Neural cell (in vitro differentiated cells): ENCODE measurements at regions not wholly inside any gene's neighbourhood (a gene's known extent, or its start where the extent isn't known, plus 50 kb on each side); places are given as distances from the start of the nearest gene placed in this dataset.

Experiments used
- H2AFZ ChIP-seq: fragments of 200-600, 300-800 bp; sonication (generic), shearing (Covaris generic); 2 replicates; pipeline ENCODE4 v1.6.0; 2014; ENCODE audit warnings: low read depth, mild to moderate bottlenecking, antibody characterized with exemption, low read length, moderate library complexity
- H3F3A ChIP-seq: fragments of 200-600 bp; shearing (Covaris generic); 2 replicates; pipeline ENCODE4 v1.6.1; 2016; ENCODE audit warnings: mild to moderate bottlenecking, moderate library complexity, mixed read lengths, antibody characterized with exemption, low read length; ENCODE audit not compliant: insufficient read depth, poor library complexity, severe bottlenecking
- H3K27ac ChIP-seq: fragments of 200-600, 300-800 bp; sonication (generic), shearing (Covaris generic); 2 replicates; pipeline ENCODE4 v1.5.1; 2014; ENCODE audit warnings: mild to moderate bottlenecking, low read length, moderate library complexity
- H3K27me3 ChIP-seq: fragments of 300-800, 200-600 bp; sonication (generic), shearing (Covaris generic); 2 replicates; pipeline ENCODE4 v1.6.0; 2014; ENCODE audit warnings: mild to moderate bottlenecking, low read depth, low read length, moderate library complexity; ENCODE audit not compliant: insufficient read depth
- H3K36me3 ChIP-seq: fragments of 300-800, 200-600 bp; sonication (generic), shearing (Covaris generic); 2 replicates; pipeline ENCODE4 v1.5.1; 2014; ENCODE audit warnings: mild to moderate bottlenecking, antibody characterized with exemption, low read length, moderate library complexity; ENCODE audit not compliant: insufficient read depth
- H3K4me2 ChIP-seq: fragments of 300-800, 200-600 bp; sonication (generic), shearing (Covaris generic); 2 replicates; pipeline ENCODE4 v1.6.0; 2014; ENCODE audit warnings: mild to moderate bottlenecking, low read length
- H3K4me3 ChIP-seq: fragments of 300-800, 200-600 bp; sonication (generic), shearing (Covaris generic); 2 replicates; pipeline ENCODE4 v1.5.1; 2014; ENCODE audit warnings: mild to moderate bottlenecking, low read length, moderate library complexity
- H3K79me2 ChIP-seq: fragments of 200-600 bp; shearing (Covaris generic); replicated peaks from 2 replicates; pipeline ENCODE4 v1.6.0; 2014; ENCODE audit warnings: mild to moderate bottlenecking, low read length, moderate library complexity; ENCODE audit not compliant: insufficient read depth
- H3K9ac ChIP-seq: fragments of 300-800, 200-600 bp; sonication (generic), shearing (Covaris generic); 2 replicates; pipeline ENCODE4 v1.6.1; 2016; ENCODE audit warnings: mild to moderate bottlenecking, low read length, mixed read lengths
- H3K9me2 ChIP-seq: fragments of 200-600 bp; shearing (Covaris generic); 2 replicates; pipeline ENCODE4 v1.6.1; 2016; ENCODE audit warnings: mild to moderate bottlenecking, low read length, mixed read lengths; ENCODE audit not compliant: insufficient read depth
- H3K9me3 ChIP-seq: fragments of 200-600, 300-800 bp; sonication (generic), shearing (Covaris generic); 2 replicates; pipeline ENCODE4 v1.6.1; 2016; ENCODE audit warnings: mild to moderate bottlenecking, mixed run types, low read length, moderate library complexity, mixed read lengths
- H4K20me1 ChIP-seq: fragments of 200-600 bp; shearing (Covaris generic); 2 replicates; pipeline ENCODE4 v1.6.1; 2016; ENCODE audit warnings: mild to moderate bottlenecking, mixed run types; ENCODE audit not compliant: insufficient read depth
- EP300 ChIP-seq: fragments of 450-650 bp; conservative IDR thresholded peaks from 2 replicates; pipeline ENCODE4 v1.6.1; 2014; ENCODE audit warnings: antibody characterized with exemption, mild to moderate bottlenecking, moderate library complexity; ENCODE audit not compliant: poor library complexity, severe bottlenecking
- EZH2 ChIP-seq: fragments of 200-600, 300-800 bp; shearing (Covaris generic), sonication (generic); IDR thresholded peaks from 2 replicates; pipeline ENCODE4 v1.6.1; 2014; ENCODE audit warnings: antibody characterized with exemption, low read length, borderline replicate concordance, mild to moderate bottlenecking; ENCODE audit not compliant: insufficient read depth, poor library complexity, severe bottlenecking
- MXI1 ChIP-seq: fragments of 450-650 bp; conservative IDR thresholded peaks from 2 replicates; pipeline ENCODE4 v1.6.1; 2014; ENCODE audit warnings: antibody characterized with exemption, mild to moderate bottlenecking; ENCODE audit not compliant: poor library complexity, severe bottlenecking
- POLR2AphosphoS5 ChIP-seq: IDR thresholded peaks from 2 replicates; pipeline ENCODE4 v1.6.1; 2012
- RAD21 ChIP-seq: fragments of 450-650 bp; conservative IDR thresholded peaks from 2 replicates; pipeline ENCODE4 v1.6.1; 2014; ENCODE audit warnings: antibody characterized with exemption, mild to moderate bottlenecking, moderate library complexity
- SMC3 ChIP-seq: fragments of 450-650 bp; conservative IDR thresholded peaks from 2 replicates; pipeline ENCODE4 v1.6.1; 2014; ENCODE audit warnings: antibody characterized with exemption, mild to moderate bottlenecking, moderate library complexity; ENCODE audit not compliant: poor library complexity
- TAF1 ChIP-seq: IDR thresholded peaks from 2 replicates; pipeline ENCODE4 v1.6.1; 2012; ENCODE audit warnings: low read depth
- TF ChIP-seq, protein P1 (sequence below): IDR thresholded peaks from 2 replicates; pipeline ENCODE4 v1.6.1; 2012; ENCODE audit warnings: borderline replicate concordance
- TF ChIP-seq, protein P2 (sequence below): fragments of 450-650 bp; IDR thresholded peaks from 2 replicates; pipeline ENCODE4 v1.5.1; 2014; ENCODE audit warnings: antibody characterized with exemption, mild to moderate bottlenecking, moderate library complexity; ENCODE audit not compliant: poor library complexity, severe bottlenecking

DNA sequence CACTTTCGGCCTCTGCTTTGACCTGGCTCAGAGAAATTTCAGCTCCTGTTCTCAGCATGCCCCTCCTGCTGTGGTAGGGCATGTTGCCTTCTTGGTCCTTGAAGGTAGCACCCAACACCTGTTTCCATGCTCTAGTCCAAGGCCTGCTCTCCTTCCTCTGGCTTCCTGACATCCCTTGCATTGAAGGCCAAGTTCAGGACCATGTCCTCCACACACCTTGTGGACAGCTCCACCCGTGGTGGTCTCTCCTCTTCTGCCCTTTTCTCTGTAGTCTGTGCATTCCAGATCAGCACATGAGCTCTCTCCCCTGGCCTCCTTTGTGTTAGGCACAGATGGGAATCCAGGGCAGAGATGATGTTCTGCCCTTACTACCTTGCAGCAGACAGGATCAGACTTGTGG, 225.3 kb downstream of the ADAMTS15 start:
- Histone ChIP-seq H3K9me3 (no peaks in the 10 kb centered on the region), H3K27me3 (no peaks in the 10 kb centered on the region), H2AFZ (no peak overlapping the region), H3K79me2 (no peaks in the 10 kb centered on the region), H3K36me3 (no peaks in the 10 kb centered on the region), H3K4me3 (no peak overlapping the region), H3K4me2 (no peak overlapping the region), H3F3A (no peaks in the 10 kb centered on the region), H3K9ac (no peak overlapping the region), H4K20me1 (no peaks in the 10 kb centered on the region), H3K27ac (no peak overlapping the region), H3K9me2 (no peaks in the 10 kb centered on the region)
- TF ChIP-seq MXI1: no peak
- no peak for TF ChIP-seq SMC3
- TF ChIP-seq, protein P1, sequence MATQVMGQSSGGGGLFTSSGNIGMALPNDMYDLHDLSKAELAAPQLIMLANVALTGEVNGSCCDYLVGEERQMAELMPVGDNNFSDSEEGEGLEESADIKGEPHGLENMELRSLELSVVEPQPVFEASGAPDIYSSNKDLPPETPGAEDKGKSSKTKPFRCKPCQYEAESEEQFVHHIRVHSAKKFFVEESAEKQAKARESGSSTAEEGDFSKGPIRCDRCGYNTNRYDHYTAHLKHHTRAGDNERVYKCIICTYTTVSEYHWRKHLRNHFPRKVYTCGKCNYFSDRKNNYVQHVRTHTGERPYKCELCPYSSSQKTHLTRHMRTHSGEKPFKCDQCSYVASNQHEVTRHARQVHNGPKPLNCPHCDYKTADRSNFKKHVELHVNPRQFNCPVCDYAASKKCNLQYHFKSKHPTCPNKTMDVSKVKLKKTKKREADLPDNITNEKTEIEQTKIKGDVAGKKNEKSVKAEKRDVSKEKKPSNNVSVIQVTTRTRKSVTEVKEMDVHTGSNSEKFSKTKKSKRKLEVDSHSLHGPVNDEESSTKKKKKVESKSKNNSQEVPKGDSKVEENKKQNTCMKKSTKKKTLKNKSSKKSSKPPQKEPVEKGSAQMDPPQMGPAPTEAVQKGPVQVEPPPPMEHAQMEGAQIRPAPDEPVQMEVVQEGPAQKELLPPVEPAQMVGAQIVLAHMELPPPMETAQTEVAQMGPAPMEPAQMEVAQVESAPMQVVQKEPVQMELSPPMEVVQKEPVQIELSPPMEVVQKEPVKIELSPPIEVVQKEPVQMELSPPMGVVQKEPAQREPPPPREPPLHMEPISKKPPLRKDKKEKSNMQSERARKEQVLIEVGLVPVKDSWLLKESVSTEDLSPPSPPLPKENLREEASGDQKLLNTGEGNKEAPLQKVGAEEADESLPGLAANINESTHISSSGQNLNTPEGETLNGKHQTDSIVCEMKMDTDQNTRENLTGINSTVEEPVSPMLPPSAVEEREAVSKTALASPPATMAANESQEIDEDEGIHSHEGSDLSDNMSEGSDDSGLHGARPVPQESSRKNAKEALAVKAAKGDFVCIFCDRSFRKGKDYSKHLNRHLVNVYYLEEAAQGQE: no peak
- TF ChIP-seq, protein P2, sequence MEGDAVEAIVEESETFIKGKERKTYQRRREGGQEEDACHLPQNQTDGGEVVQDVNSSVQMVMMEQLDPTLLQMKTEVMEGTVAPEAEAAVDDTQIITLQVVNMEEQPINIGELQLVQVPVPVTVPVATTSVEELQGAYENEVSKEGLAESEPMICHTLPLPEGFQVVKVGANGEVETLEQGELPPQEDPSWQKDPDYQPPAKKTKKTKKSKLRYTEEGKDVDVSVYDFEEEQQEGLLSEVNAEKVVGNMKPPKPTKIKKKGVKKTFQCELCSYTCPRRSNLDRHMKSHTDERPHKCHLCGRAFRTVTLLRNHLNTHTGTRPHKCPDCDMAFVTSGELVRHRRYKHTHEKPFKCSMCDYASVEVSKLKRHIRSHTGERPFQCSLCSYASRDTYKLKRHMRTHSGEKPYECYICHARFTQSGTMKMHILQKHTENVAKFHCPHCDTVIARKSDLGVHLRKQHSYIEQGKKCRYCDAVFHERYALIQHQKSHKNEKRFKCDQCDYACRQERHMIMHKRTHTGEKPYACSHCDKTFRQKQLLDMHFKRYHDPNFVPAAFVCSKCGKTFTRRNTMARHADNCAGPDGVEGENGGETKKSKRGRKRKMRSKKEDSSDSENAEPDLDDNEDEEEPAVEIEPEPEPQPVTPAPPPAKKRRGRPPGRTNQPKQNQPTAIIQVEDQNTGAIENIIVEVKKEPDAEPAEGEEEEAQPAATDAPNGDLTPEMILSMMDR: no peak
- TF ChIP-seq EP300: no peak
- TF ChIP-seq POLR2AphosphoS5: no peak
- TF ChIP-seq RAD21: no peak
- no peak for TF ChIP-seq TAF1
- TF ChIP-seq EZH2: no peak

DNA sequence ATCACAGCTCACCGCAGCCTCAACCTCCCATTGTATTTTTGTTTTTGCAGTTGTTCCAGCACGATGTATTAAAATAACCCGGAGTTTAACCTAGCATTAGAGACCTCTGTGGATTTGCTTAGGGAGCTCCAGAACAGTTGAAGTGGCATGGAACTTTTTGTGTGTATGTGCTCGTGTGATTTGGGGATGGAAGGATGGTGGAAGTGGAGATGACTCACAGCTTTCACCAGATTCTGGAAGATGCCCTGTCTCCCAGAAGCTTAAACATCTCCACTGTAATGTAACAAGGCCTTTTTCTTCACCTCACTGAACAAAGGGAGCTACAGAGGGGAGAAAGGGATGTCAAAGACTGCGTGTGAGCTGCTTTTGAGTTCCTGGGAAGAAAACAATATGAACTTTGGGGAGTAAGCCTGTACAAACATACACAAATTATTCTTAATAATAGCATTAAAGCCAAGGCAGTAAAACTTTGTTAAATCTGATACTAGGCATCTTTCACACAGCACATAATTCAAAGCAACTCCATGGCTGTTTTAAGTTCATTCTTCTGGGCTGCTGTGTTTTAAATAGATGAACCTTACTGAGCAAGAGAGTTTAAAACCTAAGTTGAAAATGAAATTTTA, 226.4 kb downstream of the ADAMTS15 start:
- TF ChIP-seq, protein P2: no peak
- TF ChIP-seq TAF1 (no peak), SMC3 (no peak), EZH2 (no peak), EP300 (no peak), MXI1 (no peak), POLR2AphosphoS5 (no peak), RAD21 (no peak)
- TF ChIP-seq, protein P1: no peak
- H3K36me3 ChIP-seq: no peaks in the 10 kb centered on the region
- no peak overlapping the region for H3K4me3 ChIP-seq
- H3K9me3 ChIP-seq: no peaks in the 10 kb centered on the region
- H3F3A ChIP-seq: no peaks in the 10 kb centered on the region
- H3K9me2 ChIP-seq: no peaks in the 10 kb centered on the region
- H4K20me1 ChIP-seq: no peaks in the 10 kb centered on the region
- H3K27ac ChIP-seq: no peak overlapping the region
- no peak overlapping the region for H3K9ac ChIP-seq
- H3K27me3 ChIP-seq: no peaks in the 10 kb centered on the region
- no peak overlapping the region for H2AFZ ChIP-seq
- H3K4me2 ChIP-seq: no peak overlapping the region
- no peaks in the 10 kb centered on the region for H3K79me2 ChIP-seq
